ENCODE measurements at regions not wholly inside any gene's neighbourhood (a gene's known extent, or its start where the extent isn't known, plus 50 kb on each side); places are given as distances from the start of the nearest gene placed in this dataset.

DNA sequence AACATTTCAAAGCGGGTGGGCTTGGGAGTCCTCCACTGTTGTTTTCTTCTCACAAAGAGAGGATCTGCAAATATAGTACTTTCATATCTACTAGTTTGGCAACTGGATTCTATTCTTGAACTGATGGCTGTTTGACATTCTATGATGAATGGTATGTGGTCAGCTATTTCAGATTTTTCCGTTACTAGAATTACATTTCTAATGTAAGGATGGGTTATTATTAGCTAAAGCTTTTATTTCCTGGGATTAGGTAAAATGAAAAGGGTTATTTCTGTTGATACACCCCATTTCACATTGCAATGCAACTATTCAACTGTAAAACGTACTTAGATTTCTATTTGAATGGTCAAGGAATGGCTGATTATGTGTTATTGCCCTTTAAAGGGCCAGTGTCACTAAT is 629.7 kb downstream of the DACH1 start:
- no peaks in the 10 kb centered on the region for H3K27me3 Mint-ChIP-seq
- no peaks in the 10 kb centered on the region for H3K4me1 Mint-ChIP-seq (ENCODE audit: low read depth)
- no peaks in the 10 kb centered on the region for H3K9me3 Mint-ChIP-seq (ENCODE audit: low read depth)
- no peak overlapping the region for H3K4me3 Mint-ChIP-seq (ENCODE audit: low read depth)
- no peak for DNase-seq (ENCODE audit: low spot score, unreplicated experiment)
- TF ChIP-seq, protein P1, sequence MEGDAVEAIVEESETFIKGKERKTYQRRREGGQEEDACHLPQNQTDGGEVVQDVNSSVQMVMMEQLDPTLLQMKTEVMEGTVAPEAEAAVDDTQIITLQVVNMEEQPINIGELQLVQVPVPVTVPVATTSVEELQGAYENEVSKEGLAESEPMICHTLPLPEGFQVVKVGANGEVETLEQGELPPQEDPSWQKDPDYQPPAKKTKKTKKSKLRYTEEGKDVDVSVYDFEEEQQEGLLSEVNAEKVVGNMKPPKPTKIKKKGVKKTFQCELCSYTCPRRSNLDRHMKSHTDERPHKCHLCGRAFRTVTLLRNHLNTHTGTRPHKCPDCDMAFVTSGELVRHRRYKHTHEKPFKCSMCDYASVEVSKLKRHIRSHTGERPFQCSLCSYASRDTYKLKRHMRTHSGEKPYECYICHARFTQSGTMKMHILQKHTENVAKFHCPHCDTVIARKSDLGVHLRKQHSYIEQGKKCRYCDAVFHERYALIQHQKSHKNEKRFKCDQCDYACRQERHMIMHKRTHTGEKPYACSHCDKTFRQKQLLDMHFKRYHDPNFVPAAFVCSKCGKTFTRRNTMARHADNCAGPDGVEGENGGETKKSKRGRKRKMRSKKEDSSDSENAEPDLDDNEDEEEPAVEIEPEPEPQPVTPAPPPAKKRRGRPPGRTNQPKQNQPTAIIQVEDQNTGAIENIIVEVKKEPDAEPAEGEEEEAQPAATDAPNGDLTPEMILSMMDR (IDR thresholded peaks at IDR 0.05; ENCODE audit: unreplicated experiment): no peak
- no peak overlapping the region for H3K27ac Mint-ChIP-seq
- no peaks in the 10 kb centered on the region for H3K36me3 Mint-ChIP-seq (ENCODE audit: insufficient read depth)

DNA sequence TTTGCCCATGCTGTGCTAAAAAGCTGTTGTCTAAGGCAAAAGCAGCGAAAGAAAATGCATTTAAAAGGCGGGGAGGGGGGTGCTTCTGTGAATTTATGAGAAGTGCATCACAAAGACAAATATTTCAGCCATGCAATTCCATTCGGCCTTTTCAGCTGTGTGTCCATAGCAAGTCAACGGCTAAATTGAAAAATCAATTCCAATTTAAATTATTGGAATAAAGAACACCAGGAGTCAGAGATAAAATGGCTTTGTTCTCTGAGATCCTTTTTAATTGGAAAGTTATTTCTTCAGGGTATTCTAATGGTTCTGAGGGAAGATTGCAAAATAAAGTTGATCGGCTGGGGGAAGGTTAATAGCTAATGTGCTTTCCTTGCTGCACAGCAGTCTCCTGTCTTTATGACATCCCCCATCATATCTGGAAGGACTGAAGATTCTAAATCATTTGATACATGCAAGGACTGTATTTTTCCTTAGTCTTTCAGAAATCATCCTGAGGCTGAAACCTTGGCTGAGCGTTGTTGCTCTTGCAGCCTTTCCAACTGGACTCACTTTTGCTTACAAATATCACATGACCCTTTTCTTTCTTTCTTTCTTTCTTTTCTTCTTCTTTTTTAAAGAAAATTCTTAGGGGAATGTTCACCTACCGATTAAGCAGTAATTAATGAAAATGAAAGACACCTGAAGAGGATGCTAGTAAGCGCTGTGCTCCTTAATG is 647.1 kb downstream of the DACH1 start:
- Mint-ChIP-seq H3K9me3 (ENCODE audit: low read depth) (peaks cover under 1% of the 10 kb centered on the region), H3K4me1 (ENCODE audit: low read depth) (peaks cover 8% of the 10 kb centered on the region), H3K27ac (no peak overlapping the region), H3K36me3 (ENCODE audit: insufficient read depth) (no peaks in the 10 kb centered on the region), H3K4me3 (ENCODE audit: low read depth) (no peak overlapping the region), H3K27me3 (no peaks in the 10 kb centered on the region)
- TF ChIP-seq, protein P1 (IDR thresholded peaks at IDR 0.05; ENCODE audit: unreplicated experiment): no peak
- DNase-seq (ENCODE audit: low spot score, unreplicated experiment): no peak

DNA sequence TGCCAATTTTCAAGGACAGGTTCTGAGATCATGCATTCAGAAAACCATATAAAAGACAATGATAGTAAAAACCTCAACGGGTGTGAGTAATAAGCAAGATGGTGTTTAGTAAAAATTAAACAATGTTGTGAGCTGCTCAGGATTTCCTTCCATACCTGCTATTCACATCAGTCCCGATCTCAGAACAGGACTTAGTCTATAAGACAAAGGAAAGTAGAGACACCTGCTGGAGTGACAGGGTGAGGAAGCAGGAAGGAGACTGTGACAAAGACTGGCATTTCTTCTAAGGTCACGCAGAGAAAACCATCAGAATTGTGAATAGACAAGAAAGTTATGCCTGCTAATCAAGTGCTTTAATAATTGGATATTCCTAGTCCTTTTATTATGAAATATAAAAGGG is 648.0 kb downstream of the DACH1 start:
- Mint-ChIP-seq H3K9me3 (ENCODE audit: low read depth) (peaks cover 5% of the 10 kb centered on the region), H3K27ac (no peak overlapping the region), H3K36me3 (ENCODE audit: insufficient read depth) (no peaks in the 10 kb centered on the region), H3K27me3 (no peaks in the 10 kb centered on the region), H3K4me3 (ENCODE audit: low read depth) (no peak overlapping the region), H3K4me1 (ENCODE audit: low read depth) (peaks cover 8% of the 10 kb centered on the region)
- TF ChIP-seq, protein P1 (IDR thresholded peaks at IDR 0.05; ENCODE audit: unreplicated experiment): peak; percentile 29
- no peak for DNase-seq (ENCODE audit: low spot score, unreplicated experiment)

DNA sequence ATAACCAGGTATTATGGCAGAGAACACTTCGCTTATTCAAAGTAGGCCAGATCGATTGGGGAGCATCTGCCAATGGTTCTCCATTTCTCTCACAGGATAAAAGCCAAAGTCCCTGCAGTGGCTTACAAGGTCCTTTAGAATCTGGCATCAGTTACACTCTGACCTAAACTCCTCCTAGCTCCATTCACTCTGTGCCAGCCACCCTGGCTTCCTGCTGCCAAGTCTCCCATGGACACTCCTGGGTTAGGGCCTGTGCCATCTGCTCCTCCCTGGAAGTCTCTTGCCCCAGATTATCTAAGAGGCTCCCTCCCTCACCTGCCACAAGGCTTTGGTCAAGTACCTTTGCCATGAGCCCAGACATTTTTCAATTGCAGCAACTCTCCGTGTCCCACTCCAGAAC is 649.2 kb downstream of the DACH1 start:
- Mint-ChIP-seq H3K27ac (no peak overlapping the region), H3K36me3 (ENCODE audit: insufficient read depth) (no peaks in the 10 kb centered on the region), H3K4me3 (ENCODE audit: low read depth) (no peak overlapping the region), H3K4me1 (ENCODE audit: low read depth) (peaks cover 8% of the 10 kb centered on the region), H3K27me3 (no peaks in the 10 kb centered on the region), H3K9me3 (ENCODE audit: low read depth) (peaks cover 5% of the 10 kb centered on the region)
- DNase-seq (ENCODE audit: low spot score, unreplicated experiment): no peak
- TF ChIP-seq, protein P1 (IDR thresholded peaks at IDR 0.05; ENCODE audit: unreplicated experiment): no peak

DNA sequence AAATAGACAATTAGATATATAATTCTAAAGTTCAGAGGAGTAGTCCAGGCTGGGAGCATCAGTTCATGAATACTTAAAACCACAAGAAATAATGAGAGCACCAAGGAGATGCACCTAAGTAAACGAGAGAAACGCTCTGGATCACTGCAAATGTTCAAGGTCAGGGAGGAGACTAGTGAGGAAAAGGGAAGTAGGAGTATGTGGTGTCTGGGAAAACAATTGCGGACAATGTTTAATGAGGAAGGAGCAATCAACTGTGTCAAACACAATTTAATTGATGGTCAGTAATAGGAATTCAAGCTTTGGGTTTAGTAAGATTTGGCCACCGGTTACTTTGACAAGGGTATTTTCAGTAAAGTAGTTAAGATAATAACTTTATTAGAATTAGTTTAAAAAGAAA is 652.2 kb downstream of the DACH1 start:
- TF ChIP-seq, protein P1 (IDR thresholded peaks at IDR 0.05; ENCODE audit: unreplicated experiment): no peak
- no peaks in the 10 kb centered on the region for H3K36me3 Mint-ChIP-seq (ENCODE audit: insufficient read depth)
- H3K4me1 Mint-ChIP-seq (ENCODE audit: low read depth): peaks cover 7% of the 10 kb centered on the region
- H3K27me3 Mint-ChIP-seq: no peaks in the 10 kb centered on the region
- DNase-seq (ENCODE audit: low spot score, unreplicated experiment): no peak
- no peak overlapping the region for H3K4me3 Mint-ChIP-seq (ENCODE audit: low read depth)
- no peak overlapping the region for H3K27ac Mint-ChIP-seq
- H3K9me3 Mint-ChIP-seq (ENCODE audit: low read depth): peaks cover 5% of the 10 kb centered on the region

Data from progenitor cell of endocrine pancreas (in vitro differentiated cells).